Testis (tissue), 2 donors: ENCODE measurements at regions not wholly inside any gene's neighbourhood (a gene's known extent, or its start where the extent isn't known, plus 50 kb on each side); places are given as distances from the start of the nearest gene placed in this dataset.

ENCODE experiments used
- POLR2A ChIP-seq: fragments of 450-650 bp; IDR thresholded peaks from one replicate; pipeline ENCODE4 v1.6.1; 2017; ENCODE audit warnings: antibody characterized with exemption, mild to moderate bottlenecking, moderate library complexity
- TF ChIP-seq, protein P1 (sequence below), 3 experiments: fragments of 450-650 bp in 2 of 3; fragments of 200-600 bp in 1 of 3; sonication (generic) in 1 of 3; IDR thresholded peaks; one replicate each; pipeline ENCODE4 v1.5.1; 2016 to 2019; ENCODE audit warnings: antibody characterized with exemption in 3 of 3, mild to moderate bottlenecking in 2 of 3, moderate library complexity in 1 of 3

DNA sequence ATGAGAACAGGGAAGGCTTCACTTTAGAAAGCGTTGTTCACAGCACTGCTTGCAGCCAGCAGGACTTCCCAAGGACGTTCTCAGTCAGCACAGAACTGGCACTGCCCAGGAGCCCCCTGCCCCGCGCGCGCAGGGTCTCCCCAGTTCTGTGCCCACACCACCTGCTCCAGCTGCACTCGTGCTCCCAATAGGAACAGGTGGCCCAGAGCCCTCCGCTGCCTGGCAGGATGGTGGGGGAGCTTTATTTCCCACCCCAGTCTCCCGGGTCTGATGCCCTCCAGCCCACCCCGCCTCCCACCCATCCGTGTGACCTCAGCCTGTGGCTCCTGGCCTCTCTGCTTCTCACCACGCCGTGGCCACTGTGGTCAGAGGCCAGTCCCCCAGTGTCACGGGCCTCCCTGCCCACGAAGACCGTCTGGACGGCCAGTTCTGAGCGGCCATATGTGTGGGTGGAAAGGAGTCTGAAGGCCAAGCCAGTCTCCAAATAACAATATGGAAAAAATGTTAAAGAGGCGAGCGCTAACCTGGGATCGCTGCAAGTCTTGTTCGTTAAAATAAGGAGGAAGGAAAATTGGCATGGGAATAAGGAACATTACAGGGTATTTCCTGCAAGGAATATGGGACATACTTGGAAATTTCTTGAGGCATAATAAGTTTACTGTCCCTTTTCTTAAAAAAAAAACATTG is 54.6 kb upstream of the PCSK6 start:
- no peak for TF ChIP-seq POLR2A
- TF ChIP-seq, protein P1, sequence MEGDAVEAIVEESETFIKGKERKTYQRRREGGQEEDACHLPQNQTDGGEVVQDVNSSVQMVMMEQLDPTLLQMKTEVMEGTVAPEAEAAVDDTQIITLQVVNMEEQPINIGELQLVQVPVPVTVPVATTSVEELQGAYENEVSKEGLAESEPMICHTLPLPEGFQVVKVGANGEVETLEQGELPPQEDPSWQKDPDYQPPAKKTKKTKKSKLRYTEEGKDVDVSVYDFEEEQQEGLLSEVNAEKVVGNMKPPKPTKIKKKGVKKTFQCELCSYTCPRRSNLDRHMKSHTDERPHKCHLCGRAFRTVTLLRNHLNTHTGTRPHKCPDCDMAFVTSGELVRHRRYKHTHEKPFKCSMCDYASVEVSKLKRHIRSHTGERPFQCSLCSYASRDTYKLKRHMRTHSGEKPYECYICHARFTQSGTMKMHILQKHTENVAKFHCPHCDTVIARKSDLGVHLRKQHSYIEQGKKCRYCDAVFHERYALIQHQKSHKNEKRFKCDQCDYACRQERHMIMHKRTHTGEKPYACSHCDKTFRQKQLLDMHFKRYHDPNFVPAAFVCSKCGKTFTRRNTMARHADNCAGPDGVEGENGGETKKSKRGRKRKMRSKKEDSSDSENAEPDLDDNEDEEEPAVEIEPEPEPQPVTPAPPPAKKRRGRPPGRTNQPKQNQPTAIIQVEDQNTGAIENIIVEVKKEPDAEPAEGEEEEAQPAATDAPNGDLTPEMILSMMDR (IDR thresholded peaks at IDR 0.05): no peak
